DOHH2 (cell line): ENCODE measurements at regions not wholly inside any gene's neighbourhood (a gene's known extent, or its start where the extent isn't known, plus 50 kb on each side); places are given as distances from the start of the nearest gene placed in this dataset.

Experiments
- EZH2phosphoT487 ChIP-seq: fragments of 200-600 bp; sonication (generic); IDR thresholded peaks from 2 replicates; pipeline ENCODE4 v1.6.1; 2017; ENCODE audit warnings: borderline replicate concordance, mild to moderate bottlenecking, antibody characterized with exemption, low read length, moderate library complexity, mixed read lengths
- TF ChIP-seq, protein P1 (sequence below): fragments of 200-600 bp; sonication (generic); IDR thresholded peaks from one replicate; pipeline ENCODE4 v1.5.1; 2014; ENCODE audit warnings: antibody characterized with exemption, mild to moderate bottlenecking, low read depth, low read length; ENCODE audit not compliant: poor library complexity, severe bottlenecking

- TF ChIP-seq, protein P1, sequence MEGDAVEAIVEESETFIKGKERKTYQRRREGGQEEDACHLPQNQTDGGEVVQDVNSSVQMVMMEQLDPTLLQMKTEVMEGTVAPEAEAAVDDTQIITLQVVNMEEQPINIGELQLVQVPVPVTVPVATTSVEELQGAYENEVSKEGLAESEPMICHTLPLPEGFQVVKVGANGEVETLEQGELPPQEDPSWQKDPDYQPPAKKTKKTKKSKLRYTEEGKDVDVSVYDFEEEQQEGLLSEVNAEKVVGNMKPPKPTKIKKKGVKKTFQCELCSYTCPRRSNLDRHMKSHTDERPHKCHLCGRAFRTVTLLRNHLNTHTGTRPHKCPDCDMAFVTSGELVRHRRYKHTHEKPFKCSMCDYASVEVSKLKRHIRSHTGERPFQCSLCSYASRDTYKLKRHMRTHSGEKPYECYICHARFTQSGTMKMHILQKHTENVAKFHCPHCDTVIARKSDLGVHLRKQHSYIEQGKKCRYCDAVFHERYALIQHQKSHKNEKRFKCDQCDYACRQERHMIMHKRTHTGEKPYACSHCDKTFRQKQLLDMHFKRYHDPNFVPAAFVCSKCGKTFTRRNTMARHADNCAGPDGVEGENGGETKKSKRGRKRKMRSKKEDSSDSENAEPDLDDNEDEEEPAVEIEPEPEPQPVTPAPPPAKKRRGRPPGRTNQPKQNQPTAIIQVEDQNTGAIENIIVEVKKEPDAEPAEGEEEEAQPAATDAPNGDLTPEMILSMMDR: no peak
- TF ChIP-seq EZH2phosphoT487: no peak
These were observed 357.6 kb downstream of the MTX2 start for GRCh38 chr2:176626796-176627195.
